VCaP (cell line): ENCODE measurements at regions not wholly inside any gene's neighbourhood (a gene's known extent, or its start where the extent isn't known, plus 50 kb on each side); places are given as distances from the start of the nearest gene placed in this dataset.

Experiments used
- H3K27ac ChIP-seq: fragments of 450-650 bp; 2 replicates; pipeline ENCODE4 v1.5.1; 2017
- CTCF ChIP-seq: fragments of 450-650 bp; conservative IDR thresholded peaks from 2 replicates; pipeline ENCODE4 v1.5.1; 2017; ENCODE audit warnings: mild to moderate bottlenecking, moderate library complexity

GRCh38 chr9:118366228-118366627 lies 662.0 kb downstream of the TLR4 start:
- no peak overlapping the region for H3K27ac ChIP-seq
- TF ChIP-seq CTCF = no peak

DNA sequence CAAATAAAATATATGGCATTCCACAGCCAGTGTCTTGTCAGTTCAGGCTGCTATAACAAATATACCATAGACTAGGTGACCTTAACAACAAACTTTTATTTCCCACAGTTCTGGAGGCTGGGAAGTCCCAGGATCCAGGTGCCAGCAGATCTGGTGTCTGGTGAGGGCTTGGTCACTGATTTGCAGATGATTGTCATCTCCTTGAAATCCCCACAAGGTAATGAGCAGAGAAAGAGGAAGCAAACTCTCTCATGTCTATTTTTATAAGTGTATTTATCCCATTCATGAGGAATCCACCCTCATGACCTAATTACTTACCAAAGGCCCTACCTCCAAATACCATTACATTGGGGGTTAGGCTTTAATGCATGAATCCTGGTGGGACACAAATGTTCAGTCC lies 663.2 kb downstream of the TLR4 start:
- no peak for TF ChIP-seq CTCF
- H3K27ac ChIP-seq = no peak overlapping the region

- no peak overlapping the region for H3K27ac ChIP-seq
- TF ChIP-seq CTCF = no peak
These were observed 680.4 kb downstream of the TLR4 start for GRCh38 chr9:118384531-118385100.

DNA sequence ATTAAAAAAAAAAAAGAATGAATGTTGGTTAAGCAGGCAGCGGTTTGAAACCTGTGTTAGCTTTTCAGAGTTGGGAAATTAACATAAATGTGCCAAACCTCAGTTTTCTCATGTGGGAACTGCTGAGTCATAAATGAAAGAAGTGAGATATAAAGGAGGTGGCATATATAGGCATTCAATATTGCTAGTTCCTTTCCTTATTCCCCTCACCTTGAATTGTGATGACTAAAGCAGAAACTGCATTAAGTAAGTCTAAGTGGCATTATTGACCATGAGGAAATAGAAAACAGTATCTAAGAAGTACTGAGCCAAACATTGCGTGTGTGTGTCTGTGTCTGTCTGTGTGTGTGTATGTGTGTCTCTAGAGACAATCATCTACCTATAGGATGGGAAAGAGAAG lies 691.2 kb downstream of the TLR4 start:
- no peak for TF ChIP-seq CTCF
- no peak overlapping the region for H3K27ac ChIP-seq

DNA sequence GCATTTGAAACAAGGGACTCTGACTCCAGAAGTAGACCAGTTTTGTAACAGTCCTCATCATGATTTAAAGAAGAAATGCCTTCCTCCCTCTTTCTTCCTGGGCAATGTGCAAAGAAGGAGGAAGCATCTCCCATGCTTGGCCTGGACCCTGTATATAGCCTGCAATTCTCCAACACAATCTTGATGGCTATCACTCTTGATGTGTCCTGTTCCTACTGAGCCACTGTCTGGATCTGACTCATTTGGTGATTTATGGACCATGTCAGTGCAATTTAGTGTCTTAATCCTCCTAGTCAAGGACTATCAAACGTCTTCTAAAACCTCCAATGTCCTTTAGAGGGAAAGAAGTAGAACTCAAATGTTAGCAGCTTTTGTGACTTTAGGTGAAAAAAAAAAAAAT lies 697.3 kb downstream of the TLR4 start:
- TF ChIP-seq CTCF = no peak
- H3K27ac ChIP-seq = no peak overlapping the region

GRCh38 chr9:118414676-118415075 lies 710.5 kb downstream of the TLR4 start:
- no peak overlapping the region for H3K27ac ChIP-seq
- no peak for TF ChIP-seq CTCF

DNA sequence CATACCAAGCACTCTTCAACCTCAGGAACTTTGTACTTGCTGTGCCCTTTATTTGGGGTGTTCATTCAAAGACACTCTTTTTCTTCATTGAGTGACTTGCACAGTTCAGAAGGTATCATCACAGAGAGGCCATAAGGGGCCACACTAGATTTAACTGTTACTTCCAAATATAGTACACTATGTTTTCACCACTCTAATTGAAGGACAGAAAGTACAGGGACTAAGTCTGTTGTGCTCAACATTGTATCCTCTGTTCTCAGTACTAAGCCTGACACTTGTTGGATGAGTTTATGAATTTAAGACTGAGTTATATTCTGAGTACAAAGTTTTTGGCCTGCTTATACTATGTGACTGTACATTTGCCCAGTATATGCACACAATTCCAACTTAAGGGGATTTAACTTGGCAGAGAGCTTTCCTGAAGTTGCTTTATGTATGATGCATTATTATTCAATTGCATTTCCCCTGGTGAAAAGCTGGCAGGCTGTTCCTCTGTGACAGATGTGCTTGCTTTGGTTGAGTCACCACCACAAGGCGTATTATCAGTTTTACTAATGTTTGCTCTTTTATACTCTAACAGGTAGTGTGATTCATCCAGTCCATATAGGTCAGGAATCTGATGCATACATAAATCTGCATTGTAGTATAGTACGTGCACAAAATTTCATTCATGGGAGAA lies 714.8 kb downstream of the TLR4 start:
- no peak for TF ChIP-seq CTCF
- no peak overlapping the region for H3K27ac ChIP-seq
